ENCODE measurements at regions not wholly inside any gene's neighbourhood (a gene's known extent, or its start where the extent isn't known, plus 50 kb on each side); places are given as distances from the start of the nearest gene placed in this dataset.

- BruUV-seq (replicated peaks): no TSS peak
- intact Hi-C loops (cut with micrococcal nuclease; ENCODE audit: unreplicated experiment): no loop called here
- no peak overlapping the region for H3K4me3 ChIP-seq (ENCODE audit: low read depth, low read length)
- CTCF ChIA-PET: no interaction called here
- H3K9me3 Mint-ChIP-seq (ENCODE audit: unreplicated experiment): no peaks in the 10 kb centered on the region
- H3K36me3 ChIP-seq (ENCODE audit: control insufficient read depth, insufficient read depth, low read length): no peaks in the 10 kb centered on the region
- H3K27me3 ChIP-seq (replicated peaks; ENCODE audit: control insufficient read depth, insufficient read depth, low read length): no peaks in the 10 kb centered on the region
- H3K4me3 Mint-ChIP-seq (ENCODE audit: unreplicated experiment): no peak overlapping the region
- H3K36me3 Mint-ChIP-seq (ENCODE audit: insufficient read depth, unreplicated experiment): no peaks in the 10 kb centered on the region
- TF ChIP-seq CTCF (IDR thresholded peaks at IDR 0.05; ENCODE audit: insufficient read depth in 1 of 2, low read depth in 1 of 2, low read length in 1 of 2, severe bottlenecking in 1 of 2, unreplicated experiment in 1 of 2): no peak
- H3K27ac Mint-ChIP-seq (ENCODE audit: unreplicated experiment): no peak overlapping the region
- no peaks in the 10 kb centered on the region for H3K9me3 ChIP-seq
- 0 out of 2 replicates have a peak, but pooled peaks cover 3% of the 10 kb centered on the region for H3K4me1 ChIP-seq
- H3K4me1 Mint-ChIP-seq (ENCODE audit: low read depth, unreplicated experiment): no peaks in the 10 kb centered on the region
- POLR2A ChIA-PET: no interaction called here
- no peak for DNase-seq
- no peaks in the 10 kb centered on the region for H3K27me3 Mint-ChIP-seq (ENCODE audit: insufficient read depth, unreplicated experiment)
These were observed 533.2 kb upstream of the AGA start for GRCh38 chr4:177975315-177975987.

GRCh38 chr4:177986236-177986635, 544.0 kb upstream of the AGA start:
- no peaks in the 10 kb centered on the region for H3K9me3 ChIP-seq
- H3K9me3 Mint-ChIP-seq (ENCODE audit: unreplicated experiment): no peaks in the 10 kb centered on the region
- H3K4me3 ChIP-seq (ENCODE audit: low read depth, low read length): no peak overlapping the region
- DNase-seq: no peak
- H3K27me3 Mint-ChIP-seq (ENCODE audit: insufficient read depth, unreplicated experiment): no peaks in the 10 kb centered on the region
- no peak for TF ChIP-seq CTCF (IDR thresholded peaks at IDR 0.05; ENCODE audit: insufficient read depth in 1 of 2, low read depth in 1 of 2, low read length in 1 of 2, severe bottlenecking in 1 of 2, unreplicated experiment in 1 of 2)
- H3K27ac Mint-ChIP-seq (ENCODE audit: unreplicated experiment): no peak overlapping the region
- BruUV-seq (replicated peaks): no TSS peak
- no peaks in the 10 kb centered on the region for H3K36me3 Mint-ChIP-seq (ENCODE audit: insufficient read depth, unreplicated experiment)
- H3K4me1 Mint-ChIP-seq (ENCODE audit: low read depth, unreplicated experiment): no peaks in the 10 kb centered on the region
- no peak overlapping the region for H3K4me3 Mint-ChIP-seq (ENCODE audit: unreplicated experiment)
- H3K36me3 ChIP-seq (ENCODE audit: control insufficient read depth, insufficient read depth, low read length): no peaks in the 10 kb centered on the region
- H3K27me3 ChIP-seq (replicated peaks; ENCODE audit: control insufficient read depth, insufficient read depth, low read length): no peaks in the 10 kb centered on the region
- H3K4me1 ChIP-seq: no peaks in the 10 kb centered on the region
- POLR2A ChIA-PET: no interaction called here
- intact Hi-C loops (cut with micrococcal nuclease; ENCODE audit: unreplicated experiment): no loop called here
- CTCF ChIA-PET: no interaction called here

- no peaks in the 10 kb centered on the region for H3K36me3 Mint-ChIP-seq (ENCODE audit: insufficient read depth, unreplicated experiment)
- Histone ChIP-seq H3K36me3 (ENCODE audit: control insufficient read depth, insufficient read depth, low read length) (no peaks in the 10 kb centered on the region), H3K4me3 (ENCODE audit: low read depth, low read length) (no peak overlapping the region), H3K27me3 (replicated peaks; ENCODE audit: control insufficient read depth, insufficient read depth, low read length) (no peaks in the 10 kb centered on the region), H3K9me3 (no peaks in the 10 kb centered on the region), H3K4me1 (no peaks in the 10 kb centered on the region)
- no peak overlapping the region for H3K4me3 Mint-ChIP-seq (ENCODE audit: unreplicated experiment)
- BruUV-seq (replicated peaks): no TSS peak
- intact Hi-C loops (cut with micrococcal nuclease; ENCODE audit: unreplicated experiment): no loop called here
- DNase-seq: no peak
- H3K9me3 Mint-ChIP-seq (ENCODE audit: unreplicated experiment): no peaks in the 10 kb centered on the region
- H3K4me1 Mint-ChIP-seq (ENCODE audit: low read depth, unreplicated experiment): no peaks in the 10 kb centered on the region
- H3K27ac Mint-ChIP-seq (ENCODE audit: unreplicated experiment): no peak overlapping the region
- CTCF ChIA-PET: no interaction called here
- TF ChIP-seq CTCF (IDR thresholded peaks at IDR 0.05; ENCODE audit: insufficient read depth in 1 of 2, low read depth in 1 of 2, low read length in 1 of 2, severe bottlenecking in 1 of 2, unreplicated experiment in 1 of 2): no peak
- POLR2A ChIA-PET: no interaction called here
- no peaks in the 10 kb centered on the region for H3K27me3 Mint-ChIP-seq (ENCODE audit: insufficient read depth, unreplicated experiment)
These were observed 545.7 kb upstream of the AGA start for GRCh38 chr4:177987896-177988295.

Measured in Caco-2 (cell line).